Esophagus squamous epithelium (tissue), 4 donors: ENCODE measurements at regions not wholly inside any gene's neighbourhood (a gene's known extent, or its start where the extent isn't known, plus 50 kb on each side); places are given as distances from the start of the nearest gene placed in this dataset.

ENCODE experiments used
- CTCF ChIP-seq, 6 experiments: fragments of 450-650 bp in 4 of 6; fragments of 200-600 bp in 2 of 6; sonication (generic) in 2 of 6; IDR thresholded peaks; one replicate each; pipeline ENCODE4 v1.5.1; 2016 to 2019; ENCODE audit warnings: antibody characterized with exemption in 6 of 6, mild to moderate bottlenecking in 4 of 6, moderate library complexity in 4 of 6
- POLR2A ChIP-seq, 4 donors: fragments of 450-650 bp; IDR thresholded peaks; one replicate each; pipeline ENCODE4 v1.6.1; 2017; ENCODE audit warnings: antibody characterized with exemption in 4 of 4, mild to moderate bottlenecking in 4 of 4, moderate library complexity in 3 of 4

- TF ChIP-seq CTCF (IDR thresholded peaks at IDR 0.05) (no peak), POLR2A (IDR thresholded peaks at IDR 0.05) (no peak)
These were observed 82.4 kb upstream of the SDK1 start for GRCh38 chr7:3218411-3219225.
